ENCODE measurements at regions not wholly inside any gene's neighbourhood (a gene's known extent, or its start where the extent isn't known, plus 50 kb on each side); places are given as distances from the start of the nearest gene placed in this dataset.

DNA sequence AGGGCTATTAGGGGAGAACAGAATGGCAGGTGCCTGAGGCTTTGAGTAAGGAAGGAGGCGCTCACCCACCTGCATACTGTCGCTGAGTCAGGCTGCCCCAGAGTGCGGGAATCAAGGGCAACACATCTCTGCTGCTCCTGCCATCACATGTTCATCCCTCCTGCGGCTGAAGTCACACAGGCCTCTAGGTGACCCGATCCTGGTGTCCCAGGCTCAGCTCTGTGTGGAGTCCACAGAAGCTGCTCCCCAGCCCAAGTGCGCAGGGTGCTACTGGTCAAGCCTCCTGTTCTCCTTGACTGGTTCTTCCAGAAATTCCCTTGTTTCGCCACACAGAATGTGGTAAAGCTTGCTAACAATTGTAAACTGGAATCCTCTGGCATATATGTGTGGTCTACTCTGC, 96.9 kb upstream of the IL6 start:
- TF ChIP-seq POLR2A (IDR thresholded peaks at IDR 0.05; ENCODE audit: low read length) (no peak), GATA1 (IDR thresholded peaks at IDR 0.05; ENCODE audit: low read depth, low read length) (no peak)
